C4-2B (cell line): ENCODE measurements at regions not wholly inside any gene's neighbourhood (a gene's known extent, or its start where the extent isn't known, plus 50 kb on each side); places are given as distances from the start of the nearest gene placed in this dataset.

Source experiments
- H3K27ac ChIP-seq: fragments of 450-650 bp; 2 replicates; pipeline ENCODE4 v1.5.1; 2017
- ZFX ChIP-seq: fragments of 450-650 bp; IDR thresholded peaks from 2 replicates; pipeline ENCODE4 v1.6.1; 2017
- TF ChIP-seq, protein P1 (sequence below): fragments of 450-650 bp; conservative IDR thresholded peaks from 2 replicates; pipeline ENCODE4 v1.5.1; 2017; ENCODE audit warnings: mild to moderate bottlenecking

DNA sequence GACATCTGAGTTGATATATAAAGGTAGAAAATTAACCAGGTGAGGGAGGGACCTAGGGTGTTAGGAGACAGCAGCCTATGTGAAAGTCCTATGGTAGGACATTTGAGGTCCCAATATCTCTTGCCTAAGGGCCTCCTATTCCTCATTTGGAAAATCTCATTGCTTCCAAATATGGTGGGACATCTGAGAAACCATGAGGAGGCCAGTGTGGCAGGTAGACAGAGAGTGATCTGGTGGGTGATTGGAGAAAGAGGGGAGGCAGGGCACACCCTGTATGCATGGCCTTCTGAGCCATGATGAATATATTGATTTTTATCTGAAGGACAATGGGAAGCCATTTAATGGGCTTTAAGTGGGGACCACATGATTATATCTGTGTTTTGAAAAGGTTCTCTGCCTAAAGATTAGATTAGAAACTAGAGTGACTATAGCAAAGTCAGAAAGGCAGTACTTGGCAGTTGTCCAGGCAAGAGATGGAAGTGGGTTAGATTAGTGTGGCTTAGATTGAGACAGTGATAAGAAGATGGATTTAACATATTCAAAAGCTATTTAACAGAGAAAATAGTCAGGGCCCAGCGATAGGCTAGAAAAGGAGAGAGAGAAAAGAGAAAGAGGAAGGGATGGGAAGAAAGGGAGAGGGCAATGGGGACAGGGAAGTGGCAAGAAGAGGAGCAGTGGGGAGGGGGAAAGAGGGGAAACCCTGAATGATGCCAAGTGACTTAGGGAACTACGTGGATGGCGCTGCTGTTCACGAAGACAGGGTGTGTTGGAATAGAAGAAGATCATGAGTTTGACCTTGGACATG, 237.2 kb upstream of the SRRM4 start:
- TF ChIP-seq, protein P1, sequence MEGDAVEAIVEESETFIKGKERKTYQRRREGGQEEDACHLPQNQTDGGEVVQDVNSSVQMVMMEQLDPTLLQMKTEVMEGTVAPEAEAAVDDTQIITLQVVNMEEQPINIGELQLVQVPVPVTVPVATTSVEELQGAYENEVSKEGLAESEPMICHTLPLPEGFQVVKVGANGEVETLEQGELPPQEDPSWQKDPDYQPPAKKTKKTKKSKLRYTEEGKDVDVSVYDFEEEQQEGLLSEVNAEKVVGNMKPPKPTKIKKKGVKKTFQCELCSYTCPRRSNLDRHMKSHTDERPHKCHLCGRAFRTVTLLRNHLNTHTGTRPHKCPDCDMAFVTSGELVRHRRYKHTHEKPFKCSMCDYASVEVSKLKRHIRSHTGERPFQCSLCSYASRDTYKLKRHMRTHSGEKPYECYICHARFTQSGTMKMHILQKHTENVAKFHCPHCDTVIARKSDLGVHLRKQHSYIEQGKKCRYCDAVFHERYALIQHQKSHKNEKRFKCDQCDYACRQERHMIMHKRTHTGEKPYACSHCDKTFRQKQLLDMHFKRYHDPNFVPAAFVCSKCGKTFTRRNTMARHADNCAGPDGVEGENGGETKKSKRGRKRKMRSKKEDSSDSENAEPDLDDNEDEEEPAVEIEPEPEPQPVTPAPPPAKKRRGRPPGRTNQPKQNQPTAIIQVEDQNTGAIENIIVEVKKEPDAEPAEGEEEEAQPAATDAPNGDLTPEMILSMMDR = no peak
- no peak for TF ChIP-seq ZFX
- H3K27ac ChIP-seq = no peak overlapping the region

DNA sequence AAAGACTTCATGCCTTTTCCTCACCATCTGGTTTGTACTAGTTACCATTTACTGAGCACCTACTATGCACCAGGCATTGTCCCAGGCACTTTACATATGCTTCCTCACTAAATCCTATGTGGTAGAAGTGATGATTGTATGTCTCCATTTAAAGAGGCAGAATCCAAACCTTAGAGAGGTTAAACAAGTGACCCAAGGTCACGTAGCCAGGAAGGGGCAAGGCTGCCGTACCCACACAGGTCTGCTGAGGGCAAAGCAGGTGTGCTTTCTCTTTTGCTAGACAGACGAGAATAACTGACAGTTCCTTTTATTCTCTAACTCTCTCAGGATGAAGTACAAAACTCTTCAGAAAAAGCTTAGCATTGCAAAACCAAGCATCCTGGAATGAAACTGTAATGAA, 235.2 kb upstream of the SRRM4 start:
- no peak overlapping the region for H3K27ac ChIP-seq

DNA sequence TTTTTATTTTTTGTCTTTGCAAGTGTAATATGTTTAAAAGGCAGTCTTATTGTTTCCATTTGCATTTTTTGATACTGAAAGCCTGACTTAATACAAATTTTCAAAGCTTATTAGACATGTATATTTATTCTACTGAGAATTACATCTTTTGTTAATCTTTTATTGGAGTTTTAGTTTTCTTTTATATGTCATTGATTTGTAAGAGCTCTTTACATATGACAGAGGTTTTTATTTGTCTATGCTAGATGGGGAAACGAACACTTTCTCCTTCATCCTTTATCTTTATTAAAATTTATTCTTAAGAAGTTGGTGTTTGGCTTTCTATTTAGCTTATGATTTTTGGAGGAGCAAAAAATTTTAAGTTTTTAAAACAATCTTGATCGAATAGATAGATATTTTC, 234.4 kb upstream of the SRRM4 start:
- TF ChIP-seq ZFX = no peak
- TF ChIP-seq, protein P1 = no peak

More for the DNA sequence above, 235.2 kb upstream of the SRRM4 start:
- TF ChIP-seq, protein P1 = no peak

DNA sequence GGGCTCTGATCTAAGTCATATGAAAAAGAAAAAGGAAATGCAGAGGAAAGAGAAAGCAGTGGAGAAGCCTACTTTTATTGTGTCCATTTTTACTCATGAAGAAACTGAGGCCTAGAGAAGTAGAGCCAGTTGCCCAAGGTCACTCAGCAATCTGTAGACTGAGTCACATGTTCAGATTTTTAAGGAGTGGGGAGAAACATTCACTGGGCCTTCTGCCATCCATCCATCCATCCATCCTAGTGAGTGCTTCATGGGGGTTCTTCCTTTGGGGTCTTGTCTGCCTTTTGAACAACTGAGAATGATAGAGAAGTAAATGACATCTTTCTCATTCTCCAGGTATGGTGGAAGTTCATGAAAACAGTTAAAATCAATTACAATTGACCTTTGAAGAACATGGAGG, 233.6 kb upstream of the SRRM4 start:
- TF ChIP-seq ZFX = no peak
- TF ChIP-seq, protein P1 = no peak
- no peak overlapping the region for H3K27ac ChIP-seq

More for the DNA sequence above, 234.4 kb upstream of the SRRM4 start:
- H3K27ac ChIP-seq = no peak overlapping the region

DNA sequence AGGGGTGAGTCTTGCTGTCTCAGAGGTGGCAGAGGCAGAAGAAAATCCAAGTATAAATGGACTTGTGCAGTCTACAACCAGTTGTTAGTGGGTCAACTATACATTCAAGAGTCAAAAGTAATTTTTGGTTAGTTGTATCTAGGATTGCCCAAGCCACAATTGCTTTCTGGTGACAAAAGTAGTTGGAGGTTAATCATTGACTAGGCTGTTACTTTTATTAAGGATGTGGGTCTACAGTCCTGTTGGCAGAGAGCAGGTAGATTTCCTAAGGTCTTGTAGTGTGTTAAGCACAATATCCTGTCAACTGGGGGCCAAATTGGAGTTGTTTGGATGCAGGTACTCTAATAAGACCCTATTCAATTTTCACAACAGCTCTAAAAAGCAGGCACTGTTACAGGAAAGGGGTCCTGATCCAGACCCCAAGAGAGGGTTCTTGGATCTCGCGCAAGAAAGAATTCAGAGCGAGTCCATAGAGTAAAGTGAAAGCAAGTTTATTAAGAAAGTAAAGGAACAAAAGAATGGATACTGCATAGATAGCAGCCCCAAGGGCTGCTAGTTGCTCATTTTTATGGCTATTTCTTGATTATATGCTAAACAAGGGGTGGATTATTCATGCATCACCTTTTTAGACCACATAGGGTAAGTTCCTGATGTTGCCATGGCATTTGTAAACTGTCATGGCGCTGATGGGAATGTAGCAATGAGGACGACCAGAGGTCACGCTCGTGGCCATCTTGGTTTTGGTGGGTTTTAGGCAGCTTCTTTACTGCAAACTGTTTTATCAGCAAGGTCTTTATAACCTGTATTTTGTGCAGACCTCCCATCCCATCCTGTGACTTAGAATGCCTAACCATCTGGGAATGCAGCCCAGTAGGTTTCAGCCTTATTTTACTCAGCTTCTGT, 232.6 kb upstream of the SRRM4 start:
- TF ChIP-seq ZFX = no peak
- TF ChIP-seq, protein P1 = no peak
- no peak overlapping the region for H3K27ac ChIP-seq

DNA sequence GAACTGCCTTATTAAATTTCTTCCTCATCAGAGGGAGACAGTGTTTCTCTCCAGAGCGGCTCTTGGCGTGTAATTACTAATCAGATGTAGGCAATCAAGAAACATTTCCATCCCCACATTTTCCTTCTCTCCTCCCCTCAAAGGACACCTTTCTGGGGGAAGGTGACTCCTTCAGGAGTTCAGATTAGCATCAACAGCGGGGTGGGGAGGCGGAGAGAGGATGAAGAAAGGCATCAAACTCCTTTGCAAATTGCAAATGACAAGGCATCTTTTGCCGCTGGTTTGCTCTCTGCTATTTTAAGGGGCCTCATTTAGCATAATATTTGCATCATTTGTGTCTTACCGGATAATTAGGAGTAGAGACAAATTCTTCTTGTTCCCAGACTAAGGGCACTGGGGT, 231.7 kb upstream of the SRRM4 start:
- no peak for TF ChIP-seq ZFX
- TF ChIP-seq, protein P1 = no peak
- no peak overlapping the region for H3K27ac ChIP-seq

DNA sequence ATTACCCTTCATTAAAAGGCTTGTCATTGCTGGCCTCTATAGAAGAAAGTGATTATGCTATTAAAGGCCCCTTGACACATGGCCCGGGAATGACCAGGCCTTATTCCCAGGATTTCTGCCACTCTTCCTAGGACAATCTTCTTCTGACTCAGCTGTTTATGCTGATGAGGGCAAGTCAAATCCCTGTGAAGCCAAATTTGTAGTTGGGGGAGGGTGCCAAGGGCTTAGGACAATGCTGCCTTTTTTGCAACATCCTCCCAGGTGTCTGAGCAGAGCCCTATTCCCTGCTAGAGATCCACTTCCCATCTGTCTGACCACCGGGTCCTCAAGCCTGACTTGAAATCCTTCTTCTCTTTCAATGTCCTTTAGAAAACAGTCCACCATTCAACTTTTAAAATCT, 230.7 kb upstream of the SRRM4 start:
- H3K27ac ChIP-seq = no peak overlapping the region
- TF ChIP-seq, protein P1 = no peak
- TF ChIP-seq ZFX = no peak
